NCI-H146 treated with DMSO at 0.1 percent for 48 hours (cell line): ENCODE measurements at regions not wholly inside any gene's neighbourhood (a gene's known extent, or its start where the extent isn't known, plus 50 kb on each side); places are given as distances from the start of the nearest gene placed in this dataset.

Experiments
- DNase-seq: peaks from one replicate; lab custom pipeline; 2025; ENCODE audit not compliant: unreplicated experiment; lab: John Stamatoyannopoulos, UW

GRCh38 chr1:90208949-90209348 is 214.0 kb downstream of the ZNF326 start:
- DNase-seq, result no peak

- no peak for DNase-seq
Measured at GRCh38 chr1:90206260-90206659, 211.3 kb downstream of the ZNF326 start.

- DNase-seq, result no peak
Measured at GRCh38 chr1:90204780-90205179, 209.9 kb downstream of the ZNF326 start.

- no peak for DNase-seq
Measured at GRCh38 chr1:90204023-90204590, 209.2 kb downstream of the ZNF326 start.

- DNase-seq, result no peak
Measured at GRCh38 chr1:90201467-90202358, 206.8 kb downstream of the ZNF326 start.

- DNase-seq, result no peak
Measured at GRCh38 chr1:90200646-90201205, 205.8 kb downstream of the ZNF326 start.

GRCh38 chr1:90198616-90199332 is 203.9 kb downstream of the ZNF326 start:
- DNase-seq, result peak; percentile 85

- DNase-seq, result no peak
Measured at GRCh38 chr1:90193116-90193515, 198.2 kb downstream of the ZNF326 start.

GRCh38 chr1:90192408-90192807 is 197.5 kb downstream of the ZNF326 start:
- no peak for DNase-seq

GRCh38 chr1:90190523-90190922 is 195.6 kb downstream of the ZNF326 start:
- no peak for DNase-seq

- no peak for DNase-seq
Measured at GRCh38 chr1:90189889-90190288, 195.0 kb downstream of the ZNF326 start.

- peak; percentile 28 for DNase-seq
Measured at GRCh38 chr1:90187323-90187585, 192.3 kb downstream of the ZNF326 start.

- DNase-seq, result no peak
Measured at GRCh38 chr1:90186506-90187322, 191.8 kb downstream of the ZNF326 start.

GRCh38 chr1:90176530-90176929 is 181.6 kb downstream of the ZNF326 start:
- DNase-seq, result no peak

- no peak for DNase-seq
Measured at GRCh38 chr1:90175490-90176167, 180.7 kb downstream of the ZNF326 start.

- no peak for DNase-seq
Measured at GRCh38 chr1:90174246-90174645, 179.3 kb downstream of the ZNF326 start.

- DNase-seq, result no peak
Measured at GRCh38 chr1:90162216-90162615, 167.3 kb downstream of the ZNF326 start.

GRCh38 chr1:90161625-90162024 is 166.7 kb downstream of the ZNF326 start:
- DNase-seq, result no peak

GRCh38 chr1:90155721-90156487 is 161.0 kb downstream of the ZNF326 start:
- no peak for DNase-seq

GRCh38 chr1:90154711-90155110 is 159.8 kb downstream of the ZNF326 start:
- DNase-seq, result no peak
